ENCODE measurements at regions not wholly inside any gene's neighbourhood (a gene's known extent, or its start where the extent isn't known, plus 50 kb on each side); places are given as distances from the start of the nearest gene placed in this dataset.

- no peak for DNase-seq (ENCODE audit: low read depth)
- TF ChIP-seq, protein P1, sequence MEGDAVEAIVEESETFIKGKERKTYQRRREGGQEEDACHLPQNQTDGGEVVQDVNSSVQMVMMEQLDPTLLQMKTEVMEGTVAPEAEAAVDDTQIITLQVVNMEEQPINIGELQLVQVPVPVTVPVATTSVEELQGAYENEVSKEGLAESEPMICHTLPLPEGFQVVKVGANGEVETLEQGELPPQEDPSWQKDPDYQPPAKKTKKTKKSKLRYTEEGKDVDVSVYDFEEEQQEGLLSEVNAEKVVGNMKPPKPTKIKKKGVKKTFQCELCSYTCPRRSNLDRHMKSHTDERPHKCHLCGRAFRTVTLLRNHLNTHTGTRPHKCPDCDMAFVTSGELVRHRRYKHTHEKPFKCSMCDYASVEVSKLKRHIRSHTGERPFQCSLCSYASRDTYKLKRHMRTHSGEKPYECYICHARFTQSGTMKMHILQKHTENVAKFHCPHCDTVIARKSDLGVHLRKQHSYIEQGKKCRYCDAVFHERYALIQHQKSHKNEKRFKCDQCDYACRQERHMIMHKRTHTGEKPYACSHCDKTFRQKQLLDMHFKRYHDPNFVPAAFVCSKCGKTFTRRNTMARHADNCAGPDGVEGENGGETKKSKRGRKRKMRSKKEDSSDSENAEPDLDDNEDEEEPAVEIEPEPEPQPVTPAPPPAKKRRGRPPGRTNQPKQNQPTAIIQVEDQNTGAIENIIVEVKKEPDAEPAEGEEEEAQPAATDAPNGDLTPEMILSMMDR (conservative IDR thresholded peaks at IDR 0.05; ENCODE audit: low read depth, low read length), result no peak
- no peak overlapping the region for H3K4me3 ChIP-seq (ENCODE audit: low read depth, low read length)
Measured at GRCh38 chr4:180571516-180572055, 1671.6 kb upstream of the TENM3 start.

DNA sequence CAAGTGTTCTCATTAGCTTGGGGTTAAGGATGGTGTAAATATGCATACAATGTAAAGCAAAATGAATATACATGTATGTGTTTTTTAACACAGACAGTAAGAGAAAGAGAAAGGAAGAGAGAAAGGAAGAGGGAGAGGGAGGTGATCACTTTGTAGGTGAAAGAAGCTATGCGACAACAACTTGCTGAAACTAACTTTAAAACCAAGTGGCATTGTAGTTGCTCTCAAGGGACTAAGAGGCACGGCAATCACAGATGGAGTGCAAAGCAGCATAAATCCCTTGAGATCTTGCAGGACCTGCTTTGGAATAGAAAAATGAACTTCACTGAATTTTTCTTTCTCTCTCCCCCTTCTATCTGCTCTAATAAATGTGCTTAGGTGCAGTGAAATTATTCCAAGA is 1665.0 kb upstream of the TENM3 start:
- DNase-seq (ENCODE audit: low read depth), result no peak
- no peak overlapping the region for H3K4me3 ChIP-seq (ENCODE audit: low read depth, low read length)
- TF ChIP-seq, protein P1 (conservative IDR thresholded peaks at IDR 0.05; ENCODE audit: low read depth, low read length), result no peak

DNA sequence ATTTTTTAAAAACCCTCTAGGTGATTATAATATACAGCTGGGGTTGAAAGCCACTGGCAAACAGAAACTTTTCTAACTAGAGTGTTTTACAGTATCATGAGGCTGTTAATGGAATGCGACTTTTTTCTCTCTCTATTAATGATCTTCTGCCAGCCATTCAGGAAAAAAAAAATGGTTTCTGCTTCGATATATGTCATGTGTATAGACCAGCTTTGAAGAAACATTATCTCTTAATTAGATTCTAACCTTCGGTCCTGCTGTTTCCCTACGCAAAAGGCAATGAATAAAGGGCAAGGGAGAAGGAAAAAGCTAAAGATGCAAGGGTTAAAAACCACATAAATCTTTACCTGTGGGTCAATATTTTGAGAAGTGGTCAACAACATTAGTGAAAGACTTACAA is 1662.1 kb upstream of the TENM3 start:
- TF ChIP-seq, protein P1 (conservative IDR thresholded peaks at IDR 0.05; ENCODE audit: low read depth, low read length), result no peak
- H3K4me3 ChIP-seq (ENCODE audit: low read depth, low read length), result no peak overlapping the region
- no peak for DNase-seq (ENCODE audit: low read depth)

DNA sequence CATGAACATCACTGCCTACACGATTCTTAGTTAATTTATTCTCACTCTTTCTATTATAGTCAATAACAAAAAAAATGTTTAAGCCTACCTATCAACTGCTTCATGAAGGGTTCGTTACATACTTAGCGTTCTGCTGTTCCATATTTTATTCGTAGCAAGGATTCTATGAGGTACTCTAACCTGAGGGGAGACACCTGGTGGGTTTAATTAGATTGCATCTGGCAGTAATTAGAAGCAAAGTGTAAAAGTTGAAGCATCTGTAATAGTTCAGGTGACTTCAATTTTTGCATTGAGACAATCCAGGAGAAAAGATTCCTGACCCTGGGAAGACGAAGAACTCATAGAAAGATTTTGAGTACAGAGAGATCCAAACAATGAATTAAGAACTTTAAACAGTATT is 1655.8 kb upstream of the TENM3 start:
- DNase-seq (ENCODE audit: low read depth), result no peak
- H3K4me3 ChIP-seq (ENCODE audit: low read depth, low read length), result no peak overlapping the region
- TF ChIP-seq, protein P1 (conservative IDR thresholded peaks at IDR 0.05; ENCODE audit: low read depth, low read length), result no peak

DNA sequence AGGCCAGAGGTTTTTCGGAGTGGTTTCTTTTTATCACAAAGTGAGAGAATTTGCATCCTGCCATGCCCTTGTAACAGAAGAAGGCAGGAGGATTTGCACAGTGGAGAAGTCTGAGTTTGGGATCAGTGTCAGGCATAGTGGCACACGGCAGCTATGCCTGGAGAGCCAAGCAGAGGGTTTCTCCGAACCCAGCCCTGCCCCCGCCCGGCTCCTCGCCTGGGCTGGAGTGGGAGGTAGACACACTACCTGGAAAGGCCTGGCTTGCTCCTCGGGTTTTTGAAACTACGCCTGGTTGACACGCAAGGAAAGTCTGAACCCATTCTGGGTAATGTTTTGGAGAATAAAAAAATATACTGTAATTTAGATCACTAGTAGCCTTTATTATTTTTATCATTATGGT is 1653.6 kb upstream of the TENM3 start:
- H3K4me3 ChIP-seq (ENCODE audit: low read depth, low read length), result no peak overlapping the region
- no peak for DNase-seq (ENCODE audit: low read depth)
- TF ChIP-seq, protein P1 (conservative IDR thresholded peaks at IDR 0.05; ENCODE audit: low read depth, low read length), result no peak

DNA sequence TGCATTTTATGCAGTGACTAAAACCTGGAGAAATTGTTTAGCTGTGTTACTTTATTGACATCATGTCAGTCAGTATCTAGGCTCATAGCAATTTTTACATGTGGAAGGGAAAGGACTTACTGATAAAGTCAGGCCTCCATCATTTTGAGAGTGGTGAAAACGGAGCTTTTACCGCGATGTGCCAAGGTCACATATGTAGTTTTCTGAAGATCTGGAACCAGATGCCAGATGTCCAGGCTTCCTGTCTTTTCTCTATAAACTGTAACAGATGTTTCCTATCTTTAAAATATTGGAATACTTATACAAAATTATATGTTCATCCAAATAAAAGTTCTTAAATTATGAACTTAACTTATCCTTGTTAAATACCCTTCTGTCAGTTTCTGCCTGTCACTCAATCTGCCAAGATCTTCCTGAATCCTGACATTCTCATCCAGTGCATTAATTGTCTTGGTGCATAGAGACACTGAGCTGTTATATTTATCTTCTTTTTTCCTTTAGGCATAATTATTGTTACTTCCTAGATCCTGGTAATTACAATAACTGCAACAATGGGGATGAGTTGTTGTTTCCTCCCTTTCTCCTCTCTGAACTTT is 1646.2 kb upstream of the TENM3 start:
- DNase-seq (ENCODE audit: low read depth), result no peak
- TF ChIP-seq, protein P1 (conservative IDR thresholded peaks at IDR 0.05; ENCODE audit: low read depth, low read length), result no peak

DNA sequence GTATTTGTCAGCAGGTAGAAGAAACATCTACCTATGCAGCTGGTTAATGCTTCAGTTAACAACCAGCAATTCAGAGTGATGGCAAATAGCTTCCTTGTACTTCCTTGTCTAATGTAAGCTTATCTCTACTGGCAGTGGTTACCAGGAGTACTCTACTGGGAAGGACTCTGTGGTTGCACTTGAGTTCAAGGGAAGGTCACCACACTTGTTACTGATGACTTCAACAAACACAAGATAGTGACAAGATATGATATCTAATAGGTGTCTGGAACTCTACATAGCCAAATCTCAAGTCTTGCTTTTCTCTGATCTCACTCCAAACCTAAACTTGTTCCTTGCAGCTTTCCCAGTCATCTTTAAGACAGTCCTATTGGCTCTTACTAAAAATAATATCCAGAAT is 1644.9 kb upstream of the TENM3 start:
- TF ChIP-seq, protein P1 (conservative IDR thresholded peaks at IDR 0.05; ENCODE audit: low read depth, low read length), result no peak
- H3K4me3 ChIP-seq (ENCODE audit: low read depth, low read length), result no peak overlapping the region
- DNase-seq (ENCODE audit: low read depth), result no peak

More for the DNA sequence above, 1646.2 kb upstream of the TENM3 start:
- H3K4me3 ChIP-seq (ENCODE audit: low read depth, low read length), result no peak overlapping the region

All from epithelial cell of proximal tubule (primary cell).